CD4-positive, alpha-beta T cell treated with Interleukin-2 at 100 ng/mL for 4 hours (primary cell): ENCODE measurements at regions not wholly inside any gene's neighbourhood (a gene's known extent, or its start where the extent isn't known, plus 50 kb on each side); places are given as distances from the start of the nearest gene placed in this dataset.

Experiments
- DNase-seq: peaks from one replicate; pipeline ENCODE4 v3.0.0-alpha.2; 2020; ENCODE audit warnings: low spot score

DNA sequence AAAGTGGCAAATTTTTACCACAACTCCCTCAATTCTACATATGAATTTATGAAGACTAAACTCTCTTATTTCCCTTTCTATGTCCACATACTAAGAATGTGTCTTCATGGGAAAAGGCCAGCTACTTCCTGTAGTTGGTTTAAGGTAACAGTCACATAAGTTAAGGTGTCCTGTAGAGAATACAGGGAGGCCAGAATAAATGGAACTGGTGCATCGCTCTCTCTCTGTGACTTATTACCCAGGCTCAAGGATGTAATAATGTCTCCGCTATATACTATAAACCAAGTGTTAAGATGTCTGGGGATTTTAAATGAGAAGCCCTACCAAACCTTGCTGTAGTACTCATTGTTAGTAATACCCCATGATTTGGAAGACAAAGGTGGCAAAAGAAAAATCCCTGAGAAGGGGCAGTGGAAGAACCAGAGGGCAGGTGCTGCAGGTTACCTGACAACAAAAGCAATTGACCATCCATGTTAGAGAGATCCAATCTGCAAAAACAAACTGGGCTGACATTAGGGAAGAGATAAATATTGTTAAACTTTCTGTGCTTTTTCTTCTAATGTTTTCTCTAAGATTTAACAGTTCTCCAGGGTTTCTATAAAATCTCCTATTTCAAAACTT, 372.8 kb downstream of the TMX3 start:
- DNase-seq = no peak

DNA sequence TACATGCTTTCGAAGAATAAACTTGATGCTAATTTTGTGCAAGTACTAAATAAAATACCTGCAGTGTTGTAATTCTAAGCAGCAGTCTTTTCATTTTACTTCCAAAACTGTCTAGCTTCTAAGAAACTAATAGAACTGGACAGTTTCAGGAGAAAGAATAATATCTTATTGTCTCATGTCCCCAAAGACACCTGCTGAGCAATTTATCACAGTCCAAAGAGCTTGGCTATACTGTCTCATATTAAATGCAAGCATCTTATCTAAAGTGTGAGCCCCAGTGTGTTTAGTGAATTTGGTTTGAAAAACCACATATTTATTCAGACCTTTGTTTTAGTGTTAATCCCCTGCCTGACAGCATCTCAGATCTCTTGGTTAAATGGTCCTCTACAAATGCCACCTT, 374.3 kb downstream of the TMX3 start:
- no peak for DNase-seq

DNA sequence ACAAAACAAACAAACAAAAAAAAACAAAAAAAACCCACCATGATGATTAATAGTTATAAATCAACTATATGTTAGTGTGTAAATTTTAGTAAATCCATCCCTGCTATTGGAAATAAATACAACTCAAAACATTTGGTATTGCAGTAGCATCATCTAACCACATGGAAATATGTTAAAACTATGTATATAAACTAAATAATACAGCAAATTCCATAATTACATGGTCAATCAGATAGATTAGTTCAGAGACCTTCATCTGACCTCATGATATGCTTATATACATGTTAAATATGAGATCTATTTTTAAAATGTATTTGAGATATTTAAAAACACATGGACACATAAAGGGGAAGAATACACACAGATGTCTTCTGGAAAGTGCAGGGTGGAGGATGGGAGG, 384.2 kb downstream of the TMX3 start:
- no peak for DNase-seq

DNA sequence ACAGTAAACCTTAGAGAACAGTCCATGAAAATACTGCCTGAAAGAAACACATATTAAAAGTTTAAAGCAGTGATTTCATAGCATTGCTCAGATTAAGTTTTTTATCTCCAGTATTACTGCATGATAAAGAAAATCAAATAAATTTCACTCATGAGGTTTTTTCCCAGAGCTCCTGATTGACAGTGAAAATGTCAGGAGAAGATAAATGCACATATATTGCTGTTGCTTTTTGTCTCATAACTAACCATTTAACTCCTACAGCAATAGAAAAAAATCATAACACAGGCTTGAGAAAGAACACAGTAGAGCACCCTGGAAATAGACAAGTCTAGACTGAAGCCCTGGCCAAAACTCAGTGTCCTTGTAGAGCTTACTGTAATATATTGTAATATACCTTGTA, 391.0 kb downstream of the TMX3 start:
- DNase-seq = no peak

DNA sequence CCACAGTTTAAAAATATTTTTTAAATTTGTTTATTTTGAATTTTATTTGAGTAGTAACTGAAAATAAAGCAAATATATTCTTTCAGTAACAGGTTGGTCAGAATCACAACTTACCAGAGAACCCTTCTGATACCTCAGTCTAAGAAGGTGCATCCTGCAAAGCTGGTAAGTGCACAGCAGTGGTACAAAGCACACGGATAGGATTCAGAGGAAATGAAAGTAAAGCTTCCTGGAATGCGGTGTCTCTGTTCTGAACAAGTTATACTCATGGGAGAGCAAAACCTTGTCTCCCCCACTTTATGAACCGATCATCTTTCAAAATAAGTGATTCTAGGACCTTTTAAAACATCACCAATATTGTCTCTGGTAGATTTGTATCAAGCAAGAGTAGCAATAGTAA, 398.3 kb downstream of the TMX3 start:
- no peak for DNase-seq

DNA sequence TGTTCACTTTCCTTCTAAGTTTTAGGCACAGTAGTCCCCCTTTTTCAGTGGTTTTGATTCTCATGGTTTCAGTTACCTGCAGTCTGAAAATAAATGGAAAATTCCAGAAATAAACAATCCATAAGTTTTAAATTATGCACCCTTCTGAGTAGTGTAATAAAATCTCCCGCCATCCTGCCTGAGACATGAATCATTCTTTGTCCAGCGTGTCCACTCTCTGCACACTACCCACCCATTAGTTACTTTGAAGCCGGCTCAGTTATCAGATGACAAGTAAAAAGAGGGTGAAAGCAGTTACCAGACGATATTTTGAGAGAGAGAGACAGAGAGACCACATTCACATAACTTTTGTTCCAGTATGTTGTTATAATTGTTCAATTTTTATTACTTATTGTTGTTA, 400.5 kb downstream of the TMX3 start:
- no peak for DNase-seq

DNA sequence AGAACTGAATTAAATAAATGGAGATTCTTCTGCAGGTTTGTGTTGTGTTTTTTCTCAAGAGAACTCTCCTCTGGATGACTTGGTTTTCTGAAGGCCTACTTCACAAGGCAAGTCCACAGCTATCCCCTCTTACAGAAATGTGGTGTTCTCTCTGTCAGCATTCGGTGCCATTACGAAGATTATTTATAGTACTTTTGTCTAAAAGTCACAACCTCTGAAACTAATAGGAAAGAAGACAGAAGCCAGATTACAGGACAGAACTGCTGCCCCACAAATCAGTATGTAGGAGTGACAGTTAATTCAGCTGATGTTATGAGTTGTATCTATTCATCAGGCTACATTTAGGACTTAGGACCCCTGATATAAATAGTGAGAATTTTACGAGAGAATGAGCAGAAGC, 413.5 kb downstream of the TMX3 start:
- DNase-seq = no peak

DNA sequence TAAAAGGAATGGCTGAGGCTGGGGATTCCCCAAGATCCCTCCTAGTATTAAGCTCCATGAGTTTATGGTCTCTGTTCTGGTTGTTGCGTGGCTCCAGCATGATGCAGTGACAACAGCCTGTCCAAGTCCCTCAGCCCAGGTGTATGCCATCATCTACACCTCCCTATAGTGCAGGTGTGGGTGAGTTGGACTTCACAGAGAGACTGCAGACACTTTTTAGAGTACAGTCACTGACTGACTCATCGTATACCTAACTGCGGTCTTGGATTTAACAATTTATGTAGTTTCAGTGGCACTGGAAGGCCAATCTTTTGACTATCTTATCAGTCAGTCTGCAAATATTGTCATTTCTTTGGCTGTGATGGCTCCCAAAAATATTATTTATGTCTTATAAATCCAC, 415.0 kb downstream of the TMX3 start:
- no peak for DNase-seq

DNA sequence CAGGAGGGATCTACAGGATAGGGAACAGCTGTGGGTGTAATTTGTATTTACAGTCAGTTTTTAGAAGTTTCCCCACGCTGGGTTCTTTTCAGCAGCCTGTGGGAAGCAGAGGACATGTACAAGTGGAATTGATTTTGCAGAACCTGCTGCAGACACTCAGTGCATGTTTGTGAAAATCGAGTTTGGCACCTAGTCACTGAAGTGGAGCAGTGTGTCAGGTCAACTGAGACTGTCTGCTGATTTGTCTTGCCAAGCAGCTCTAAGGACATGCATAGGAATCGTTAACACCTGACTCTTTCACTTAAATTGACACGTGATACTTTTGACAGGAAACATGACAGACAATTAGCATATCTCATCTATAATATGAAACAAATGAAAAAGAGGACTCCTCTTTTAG, 416.6 kb downstream of the TMX3 start:
- no peak for DNase-seq

DNA sequence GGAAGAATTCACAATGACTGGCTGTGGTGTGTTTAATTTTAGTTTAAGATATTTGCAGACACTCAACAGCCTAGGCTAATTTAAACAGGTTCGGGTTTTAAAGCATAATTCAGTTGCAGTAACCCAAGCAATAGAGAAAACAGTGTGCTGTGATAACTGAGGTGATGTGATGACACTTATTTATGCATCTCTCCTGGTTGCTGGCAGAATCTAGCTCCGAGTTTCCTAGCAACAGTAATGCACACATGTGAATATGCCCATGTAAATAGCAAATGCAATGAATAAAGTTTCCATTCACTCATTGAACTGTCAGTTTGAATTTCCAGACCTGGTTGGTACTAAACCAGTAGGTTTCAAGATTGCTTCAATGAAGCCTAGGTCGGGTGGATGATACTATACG, 426.5 kb downstream of the TMX3 start:
- DNase-seq = no peak

DNA sequence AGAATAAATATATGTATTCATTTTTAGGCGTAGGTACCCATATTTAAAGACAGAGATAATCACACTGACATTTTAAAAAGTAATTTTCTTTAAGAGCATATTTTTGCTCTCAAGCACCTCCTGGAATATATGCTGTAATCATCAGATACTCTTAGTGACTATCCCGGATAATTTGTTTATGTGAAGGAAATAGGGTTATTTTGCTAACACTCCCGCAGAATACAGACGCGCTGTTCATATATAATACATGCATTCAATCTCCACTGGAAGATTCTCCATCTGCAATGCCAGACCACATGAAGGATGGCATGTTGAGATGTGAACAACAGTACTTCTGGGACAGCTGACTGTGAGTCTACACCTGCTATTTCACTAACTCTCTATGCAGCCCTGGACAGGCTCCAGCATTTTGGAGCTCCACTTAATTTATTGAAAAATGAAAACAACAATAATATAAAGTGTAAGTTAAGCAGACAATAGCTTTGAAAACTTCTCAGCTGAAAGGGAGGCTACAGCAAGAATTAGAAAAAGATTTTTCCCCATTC, 430.6 kb downstream of the TMX3 start:
- no peak for DNase-seq

DNA sequence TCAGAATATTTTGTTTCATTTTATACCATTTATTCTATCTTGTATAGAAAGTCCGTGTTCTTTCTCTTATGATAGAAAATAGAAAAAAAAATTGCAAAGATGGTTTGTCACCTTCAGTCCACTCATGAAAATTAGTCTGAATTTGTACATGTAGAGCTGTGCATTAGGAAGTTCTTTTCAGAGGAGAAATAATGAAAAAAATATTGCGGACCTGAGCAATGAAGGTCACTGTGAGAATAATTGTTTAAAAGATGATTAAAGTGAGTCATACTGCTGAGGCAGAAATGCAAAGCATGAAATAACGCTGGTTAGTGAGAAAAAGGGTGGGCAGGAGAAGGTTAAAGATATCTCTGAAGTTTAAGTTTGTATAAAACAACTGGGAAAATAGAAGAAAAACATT, 431.1 kb downstream of the TMX3 start:
- DNase-seq = no peak

DNA sequence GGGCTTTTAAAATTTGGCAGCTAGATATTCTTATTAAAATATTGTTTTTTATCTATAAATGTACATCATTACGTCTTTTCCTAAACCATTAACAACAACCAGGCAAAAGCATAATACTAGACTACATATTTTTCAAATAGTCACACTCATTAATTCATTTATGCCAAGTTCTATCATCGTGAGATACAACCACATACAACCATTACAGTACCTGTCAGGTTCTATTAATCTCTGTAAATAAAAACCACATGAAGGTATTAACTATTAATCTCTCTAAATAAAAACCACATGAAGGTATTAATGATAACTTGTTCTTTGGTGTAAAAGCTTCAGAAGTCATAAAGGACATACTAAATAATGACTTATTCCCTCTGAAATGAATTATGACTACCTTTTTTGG, 432.7 kb downstream of the TMX3 start:
- no peak for DNase-seq

DNA sequence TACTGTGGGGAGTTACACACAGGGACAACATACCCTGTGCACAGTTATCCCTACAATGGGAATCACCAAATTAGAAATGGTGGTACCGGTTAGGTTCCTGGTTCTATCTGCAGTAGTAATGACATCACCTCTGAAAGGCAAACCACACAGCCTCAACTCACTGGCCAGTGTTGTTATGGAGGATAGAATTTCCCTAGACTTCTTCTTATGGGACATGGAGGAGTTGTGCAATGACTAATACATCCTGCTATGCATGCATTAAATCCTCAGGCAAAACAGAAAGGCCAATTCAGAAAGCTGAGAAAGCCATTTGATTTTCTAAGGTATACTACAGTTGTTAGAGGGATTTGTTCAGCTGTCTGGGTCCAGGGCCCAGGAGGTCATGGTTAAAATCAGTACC, 439.3 kb downstream of the TMX3 start:
- no peak for DNase-seq

DNA sequence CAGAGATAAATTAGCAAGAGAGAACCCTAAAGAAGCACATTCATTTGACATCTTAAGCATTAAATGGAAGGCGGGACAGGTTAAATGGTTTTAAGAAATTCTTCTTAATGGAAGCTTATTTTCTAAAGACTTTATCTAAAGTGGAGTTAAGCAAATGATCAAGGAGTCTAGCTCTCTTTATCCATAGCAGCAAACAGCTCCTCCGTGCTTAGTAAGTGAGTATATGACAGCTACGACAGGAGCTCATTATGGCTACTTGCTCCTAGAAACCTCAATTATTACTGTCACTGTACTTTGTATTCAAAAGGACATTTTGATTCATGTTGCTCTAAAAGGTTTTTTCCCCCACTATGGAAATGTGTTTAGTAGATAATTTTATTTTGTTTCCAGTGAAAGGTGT, 444.9 kb downstream of the TMX3 start:
- DNase-seq = no peak

DNA sequence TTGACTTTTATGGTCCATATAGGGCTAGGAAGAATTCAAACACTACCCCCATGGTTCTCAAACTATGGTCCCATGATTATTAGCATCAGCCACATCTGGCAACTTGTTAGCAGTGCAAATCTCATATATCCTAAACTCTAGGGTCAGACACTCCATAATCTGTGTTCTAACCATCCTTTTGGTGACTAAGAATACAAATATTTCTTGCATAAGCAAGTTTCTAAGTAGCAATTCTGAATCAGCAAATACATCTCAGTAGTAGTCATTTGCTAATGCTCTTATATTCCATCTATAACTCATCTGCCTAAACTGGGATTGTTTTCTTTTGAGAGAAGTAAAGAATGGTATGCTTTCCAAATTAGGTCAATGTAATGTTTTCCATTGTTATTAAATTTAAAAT, 447.3 kb downstream of the TMX3 start:
- no peak for DNase-seq

DNA sequence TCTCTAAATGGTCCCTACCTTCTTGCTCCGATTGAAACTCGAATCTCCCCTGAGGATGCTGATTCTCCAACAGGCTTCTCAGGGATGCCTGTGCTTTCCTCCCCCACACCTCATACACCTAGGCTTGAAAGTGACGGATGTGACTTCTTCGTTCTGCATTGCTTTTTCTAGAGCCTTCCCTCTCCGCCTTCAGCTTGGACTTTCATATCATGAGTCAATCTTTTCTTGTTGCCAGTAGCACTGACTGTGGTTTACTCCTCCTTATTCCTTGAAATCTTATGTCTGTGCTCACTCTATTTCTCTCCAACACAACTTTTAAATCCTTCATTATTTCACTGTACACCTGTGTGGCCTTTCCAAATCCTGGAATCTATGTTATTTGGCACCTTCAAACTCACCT, 451.4 kb downstream of the TMX3 start:
- DNase-seq = no peak

DNA sequence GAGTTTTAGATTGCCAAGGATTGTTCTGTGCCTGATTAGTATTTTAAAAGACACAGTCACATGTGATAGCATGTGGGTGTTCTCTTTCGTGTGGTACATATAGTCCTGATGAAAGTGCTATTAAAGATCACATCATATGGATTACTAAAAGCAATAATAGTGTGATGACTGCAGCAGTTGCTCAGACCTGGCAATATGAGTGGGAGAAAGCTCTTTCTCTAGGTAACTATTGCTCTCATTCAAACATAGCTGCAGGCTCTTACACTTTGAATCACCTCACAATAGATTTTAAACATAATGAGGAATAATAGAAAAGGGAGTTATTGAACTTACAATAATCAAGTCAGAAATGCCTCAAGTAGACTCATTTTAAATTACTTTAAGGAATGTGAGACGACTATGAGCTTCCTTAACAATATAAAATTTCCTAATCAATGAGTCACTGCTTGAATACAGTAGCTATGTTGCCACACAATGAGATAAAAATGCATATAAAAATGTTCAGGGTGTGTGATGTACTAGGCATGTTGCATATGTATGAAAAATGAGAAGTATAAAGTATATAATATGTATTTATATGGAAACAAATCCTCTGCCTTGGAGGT, 452.1 kb downstream of the TMX3 start:
- DNase-seq = no peak

DNA sequence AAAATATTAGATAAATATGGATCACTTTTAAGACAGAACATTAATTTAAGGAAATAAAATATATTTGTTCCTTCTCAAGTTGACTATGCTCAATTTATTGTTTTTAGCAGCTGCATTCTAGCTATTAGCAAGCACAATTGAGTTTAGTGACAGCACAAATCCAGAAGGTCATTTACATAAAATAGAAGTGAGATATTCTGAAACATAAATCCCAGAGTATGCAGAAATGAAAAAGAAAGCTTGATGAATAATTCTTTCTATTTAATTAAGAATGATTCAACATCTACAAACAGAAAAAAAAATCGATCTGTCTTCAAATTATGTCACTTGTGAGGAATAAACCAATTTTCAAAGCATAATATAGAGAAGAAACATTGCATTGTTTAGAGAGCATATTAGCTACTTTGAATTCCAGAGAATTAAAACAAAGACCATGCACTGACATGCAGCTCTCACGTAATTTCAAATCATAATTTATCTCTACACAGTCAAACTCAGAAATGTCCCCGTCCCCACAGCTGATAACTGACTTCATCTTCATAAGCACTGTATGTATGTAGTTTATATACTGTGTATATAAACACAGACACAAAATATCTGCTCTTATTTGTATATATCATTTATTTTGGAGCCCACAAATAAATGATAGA, 458.4 kb downstream of the TMX3 start:
- no peak for DNase-seq

DNA sequence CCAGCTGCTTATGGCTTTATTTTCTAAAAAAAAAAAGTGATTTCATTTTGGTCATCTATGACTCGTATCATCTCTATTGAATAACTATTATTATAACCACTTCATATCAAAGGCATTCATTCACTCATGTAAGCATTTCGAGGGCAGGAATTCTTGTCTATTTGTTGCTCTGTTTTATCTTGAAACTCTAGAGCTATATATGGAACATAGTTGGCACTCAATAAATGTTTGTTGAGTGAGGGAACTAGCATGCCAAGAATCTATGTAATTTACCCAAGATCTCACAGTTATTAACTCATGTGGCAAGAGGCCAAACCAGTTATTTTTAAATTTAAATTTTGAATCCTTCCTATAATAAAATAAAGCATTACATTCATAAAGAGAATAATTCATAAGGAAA, 470.1 kb downstream of the TMX3 start:
- DNase-seq = no peak

DNA sequence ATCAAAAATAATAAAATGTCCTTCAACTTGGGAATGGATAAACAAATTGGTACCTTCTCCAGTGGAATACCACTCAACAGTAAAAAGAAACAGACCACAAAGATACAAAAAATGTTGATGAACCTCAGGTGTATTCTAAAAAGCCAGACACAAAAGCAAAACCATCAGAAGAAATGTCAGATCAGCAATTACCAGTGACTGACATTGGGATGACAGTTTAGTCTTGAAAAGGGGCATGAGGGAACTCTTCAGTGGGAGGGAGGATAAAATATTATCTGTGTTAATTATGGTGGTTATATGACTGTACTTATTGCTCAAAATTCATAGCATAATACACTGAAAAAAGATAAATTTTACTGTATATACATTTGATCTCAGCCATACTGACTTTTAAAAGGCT, 473.0 kb downstream of the TMX3 start:
- DNase-seq = no peak

DNA sequence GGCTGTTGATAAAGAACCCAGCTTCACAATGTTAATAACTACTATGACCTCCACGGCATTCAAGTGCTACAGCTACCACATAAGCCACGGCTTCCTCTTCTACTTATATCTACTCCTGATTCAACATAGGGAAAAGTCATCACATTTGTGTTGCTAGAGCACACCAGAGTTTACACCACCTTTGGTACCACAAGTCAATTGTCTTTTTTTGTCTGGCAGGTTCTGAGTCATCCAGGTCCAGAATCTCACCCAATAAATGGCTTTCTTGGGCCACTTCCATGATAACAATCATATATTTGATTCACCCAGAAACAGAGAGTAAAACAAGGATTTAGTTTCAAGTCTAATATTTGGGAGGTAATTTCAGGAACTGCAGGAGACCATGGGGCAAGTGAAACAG, 480.2 kb downstream of the TMX3 start:
- DNase-seq = no peak

DNA sequence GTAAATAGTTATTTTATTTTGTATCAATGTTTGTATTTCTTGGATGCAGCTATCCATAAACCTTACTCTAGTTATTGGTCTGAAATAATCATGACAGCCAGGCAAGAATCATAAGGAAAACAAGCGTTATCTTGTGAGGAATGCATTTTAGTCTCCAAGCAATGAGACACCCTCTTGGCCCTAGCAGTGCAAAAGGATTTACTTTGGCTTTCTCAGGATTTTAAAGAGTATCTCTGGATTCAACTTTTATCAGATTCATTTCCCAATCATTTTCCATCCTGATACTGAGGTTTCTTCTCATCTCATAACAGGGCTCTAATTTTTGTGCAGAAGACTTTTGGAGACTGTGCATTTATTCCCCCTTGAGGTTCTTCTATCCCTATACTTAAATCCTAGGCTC, 480.8 kb downstream of the TMX3 start:
- no peak for DNase-seq

DNA sequence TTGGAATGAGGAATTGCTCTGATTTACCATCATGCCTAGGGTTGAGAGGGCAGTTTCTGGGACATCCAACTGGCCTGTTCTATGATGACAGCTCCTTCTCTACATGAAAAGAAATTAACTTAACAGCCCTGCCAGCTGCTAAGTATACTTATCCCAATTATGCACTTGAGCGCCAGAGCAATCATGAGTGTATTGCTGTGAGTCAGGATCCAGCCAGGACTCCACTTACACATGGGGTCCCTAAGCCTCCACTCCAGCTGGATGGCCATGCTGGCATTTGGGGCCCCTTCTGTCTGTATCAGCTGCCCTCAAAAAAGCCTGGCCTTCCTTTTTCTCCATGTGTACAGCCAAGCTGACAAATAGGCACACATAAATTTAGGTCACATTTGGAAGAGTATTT, 481.9 kb downstream of the TMX3 start:
- DNase-seq = no peak
